ENCODE measurements at regions not wholly inside any gene's neighbourhood (a gene's known extent, or its start where the extent isn't known, plus 50 kb on each side); places are given as distances from the start of the nearest gene placed in this dataset.

- no peak for DNase-seq
Measured at GRCh38 chr15:31557899-31558298, 231.3 kb downstream of the KLF13 start.

GRCh38 chr15:31558840-31559239, 232.2 kb downstream of the KLF13 start:
- no peak for DNase-seq

DNA sequence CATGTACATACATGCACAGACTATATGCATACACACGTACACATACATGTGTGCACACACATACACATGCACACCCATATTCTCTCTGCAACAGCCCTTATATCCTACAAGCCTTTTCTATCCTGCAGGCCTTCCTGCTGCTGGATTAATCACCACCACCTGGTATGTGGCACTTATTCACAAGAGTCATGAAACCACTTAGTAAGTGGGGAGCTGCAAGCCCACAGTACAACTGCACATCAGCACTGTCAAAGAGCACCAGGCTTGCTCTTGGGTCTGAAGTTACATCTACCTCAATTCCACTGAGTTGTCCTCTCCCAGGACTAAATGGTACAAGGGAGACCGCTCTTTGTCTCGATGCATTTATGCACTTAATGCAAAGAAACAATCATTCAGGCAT, 233.2 kb downstream of the KLF13 start:
- no peak for DNase-seq

DNA sequence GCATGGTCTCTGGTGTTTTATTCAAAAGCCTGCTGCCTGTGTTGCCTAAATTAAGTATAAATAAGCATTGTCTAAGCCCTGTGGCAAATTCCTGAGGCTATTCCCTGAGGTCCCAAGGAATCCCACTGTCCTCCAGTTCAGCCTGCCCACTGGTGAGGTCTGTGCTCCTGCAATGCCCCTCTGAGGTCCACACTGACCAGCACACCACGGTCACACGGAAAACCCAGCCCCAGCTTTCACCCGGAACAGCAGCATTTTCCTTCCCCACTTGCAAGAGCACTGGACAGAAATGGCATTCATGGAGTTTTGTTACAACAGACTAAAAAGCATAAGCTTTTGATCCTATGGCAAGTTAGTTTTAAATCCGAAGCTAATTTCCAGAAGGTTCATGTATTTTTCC, 234.0 kb downstream of the KLF13 start:
- DNase-seq, result no peak

DNA sequence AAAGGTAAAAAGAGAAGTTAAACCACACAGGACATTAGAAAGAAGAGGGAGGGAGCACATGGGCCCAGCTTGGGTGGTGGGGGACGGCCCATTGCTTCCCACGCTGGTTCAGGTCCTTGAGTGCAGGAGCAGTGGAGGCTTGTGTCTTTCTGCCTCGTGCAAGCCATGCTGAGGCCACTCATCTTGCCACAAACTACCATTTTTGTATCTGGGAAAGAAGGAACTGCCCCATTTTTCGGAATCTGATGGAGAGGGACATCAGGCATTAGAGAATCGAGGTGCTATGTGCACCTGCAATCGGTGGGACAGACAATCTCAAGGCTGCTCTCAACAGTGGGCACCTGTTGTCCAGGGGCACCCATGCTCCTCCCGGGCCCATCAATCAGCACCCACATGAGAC, 234.5 kb downstream of the KLF13 start:
- DNase-seq, result no peak

DNA sequence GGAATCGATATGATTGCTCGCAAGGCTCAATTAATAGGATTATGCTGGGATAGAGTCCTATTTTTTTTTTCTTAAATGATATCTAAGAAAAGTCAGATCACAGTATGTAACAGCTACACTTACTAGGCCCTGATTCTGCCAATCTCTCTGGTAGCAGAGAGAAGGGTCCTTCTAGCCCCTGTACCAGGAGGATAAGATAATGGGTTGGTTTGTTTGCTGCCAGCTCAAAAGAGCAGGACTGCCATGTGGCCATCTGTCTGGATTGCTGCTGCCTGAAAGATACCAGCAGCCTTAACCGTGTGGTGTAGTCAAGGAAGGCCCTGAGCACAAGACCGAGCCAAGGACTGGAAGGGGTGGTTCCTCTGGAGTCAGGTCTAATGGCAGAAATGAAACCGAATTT, 236.4 kb downstream of the KLF13 start:
- DNase-seq, result no peak

DNA sequence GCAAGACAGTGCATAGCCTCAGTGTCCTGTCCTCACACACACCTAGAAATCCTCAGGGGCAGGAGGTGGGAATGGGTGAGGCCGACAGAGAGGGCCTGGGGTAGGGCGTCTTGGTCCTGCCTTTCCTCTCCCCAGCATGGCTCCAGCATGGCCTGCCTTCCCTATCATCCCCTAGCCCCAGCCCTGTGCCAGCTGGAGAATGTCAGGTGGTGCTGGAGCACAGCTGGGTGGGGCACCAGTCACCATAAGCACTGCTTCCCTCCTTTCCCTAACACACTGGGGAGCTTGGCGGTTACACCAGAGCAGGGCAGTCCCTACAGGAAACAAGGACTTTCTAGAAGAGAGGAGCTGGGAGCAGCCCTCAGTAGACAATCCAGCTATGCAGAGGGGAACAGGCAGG, 236.8 kb downstream of the KLF13 start:
- DNase-seq, result no peak

GRCh38 chr15:31567861-31568260, 241.2 kb downstream of the KLF13 start:
- DNase-seq, result no peak

DNA sequence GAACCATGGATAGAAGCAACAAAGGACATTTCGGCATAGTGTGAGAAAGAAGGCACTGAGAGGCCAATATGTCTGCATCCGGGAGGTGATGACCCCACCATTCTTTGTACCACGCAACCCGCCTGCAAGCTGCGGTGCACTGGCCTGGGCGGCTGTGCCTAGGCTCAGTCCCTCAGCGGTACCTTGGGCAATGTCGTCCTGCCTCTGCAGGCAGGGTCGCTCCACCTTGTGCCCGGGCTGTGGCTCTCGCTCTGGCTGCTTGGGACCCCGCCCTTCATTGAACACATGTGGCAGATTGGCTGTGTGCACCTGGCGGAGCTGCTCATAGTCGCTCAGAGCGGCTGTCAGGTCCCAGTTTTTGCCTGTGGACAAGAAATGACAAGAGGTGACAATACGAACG, 243.2 kb downstream of the KLF13 start:
- no peak for DNase-seq

DNA sequence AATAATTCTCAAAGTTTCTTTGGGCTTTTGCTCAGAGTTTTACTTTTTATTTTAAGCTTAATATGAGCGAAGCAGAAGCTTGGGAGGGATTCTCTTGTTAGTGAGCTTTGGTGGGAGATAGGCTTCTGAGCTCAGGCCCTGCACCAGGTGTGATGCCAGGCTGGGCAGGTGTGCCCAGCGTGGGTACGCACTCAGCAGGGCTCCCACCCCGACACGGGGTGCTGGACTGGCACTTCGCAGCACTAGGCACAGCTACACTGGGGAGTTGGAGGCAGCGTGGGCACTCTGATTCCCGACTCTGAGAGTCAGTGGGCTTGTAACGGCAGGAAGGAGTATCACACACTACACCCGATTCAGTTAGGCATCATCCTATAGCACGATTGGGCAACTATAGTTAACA, 244.0 kb downstream of the KLF13 start:
- no peak for DNase-seq

GRCh38 chr15:31571676-31572075, 245.0 kb downstream of the KLF13 start:
- DNase-seq, result no peak

- no peak for DNase-seq
Measured at GRCh38 chr15:31573759-31574158, 247.1 kb downstream of the KLF13 start.

DNA sequence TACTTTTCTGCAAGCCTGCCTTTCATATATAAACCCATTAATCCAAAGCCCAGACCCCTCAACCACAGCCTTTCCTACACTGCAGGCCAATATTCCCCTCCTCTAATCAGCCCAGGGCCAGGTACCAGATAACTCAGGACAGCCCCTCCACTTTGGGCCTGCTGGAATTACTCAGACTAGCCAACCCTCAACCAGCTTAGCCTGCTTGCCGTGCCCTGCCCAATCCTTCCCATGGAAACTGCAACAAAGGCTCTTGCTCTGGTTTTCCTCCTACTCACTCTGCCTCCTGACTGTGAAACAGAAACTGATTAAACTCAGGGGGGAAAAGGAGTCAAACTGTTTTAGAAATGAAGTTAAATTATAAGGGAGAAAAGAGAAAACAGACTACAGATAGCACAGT, 248.1 kb downstream of the KLF13 start:
- no peak for DNase-seq

DNA sequence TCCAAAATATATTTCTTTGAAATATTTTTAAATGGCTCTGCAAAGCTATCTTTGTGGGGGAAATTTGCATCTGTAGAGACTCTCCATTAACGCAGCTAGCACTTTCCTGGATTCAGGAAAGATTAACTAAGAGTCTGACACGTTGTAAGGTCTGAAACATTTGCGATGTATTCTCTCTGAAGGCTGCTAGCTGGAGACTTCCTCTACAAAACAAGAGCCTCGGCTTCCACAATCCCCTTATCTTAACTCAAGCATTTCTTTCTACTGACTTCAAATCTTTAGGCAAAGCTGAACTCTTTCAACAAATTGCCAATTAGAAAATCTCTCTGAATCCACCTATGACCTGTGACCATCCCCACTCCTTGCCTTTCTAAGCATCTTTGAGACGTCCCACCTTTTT, 250.5 kb downstream of the KLF13 start:
- DNase-seq, result no peak

GRCh38 chr15:31579282-31579681, 252.6 kb downstream of the KLF13 start:
- no peak for DNase-seq

GRCh38 chr15:31579976-31580375, 253.3 kb downstream of the KLF13 start:
- no peak for DNase-seq

DNA sequence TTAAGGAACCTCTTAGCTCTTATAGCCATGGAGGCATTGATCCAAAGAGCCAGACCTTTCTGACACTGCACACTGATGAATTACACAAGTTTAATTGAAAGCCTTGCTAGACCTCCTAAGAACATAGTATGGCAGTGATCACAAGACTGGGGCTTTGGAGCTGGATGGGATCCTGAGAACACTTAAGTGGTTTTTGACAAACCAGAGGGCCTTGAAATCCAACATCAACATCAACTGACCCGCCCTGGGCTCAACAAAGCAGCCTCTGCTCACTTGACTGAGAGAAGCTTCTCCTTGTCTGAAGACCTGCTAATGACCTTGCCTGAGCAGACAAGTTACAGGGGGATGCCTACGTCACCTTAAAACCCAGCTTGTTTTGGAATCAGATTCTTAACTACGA, 257.6 kb downstream of the KLF13 start:
- no peak for DNase-seq

DNA sequence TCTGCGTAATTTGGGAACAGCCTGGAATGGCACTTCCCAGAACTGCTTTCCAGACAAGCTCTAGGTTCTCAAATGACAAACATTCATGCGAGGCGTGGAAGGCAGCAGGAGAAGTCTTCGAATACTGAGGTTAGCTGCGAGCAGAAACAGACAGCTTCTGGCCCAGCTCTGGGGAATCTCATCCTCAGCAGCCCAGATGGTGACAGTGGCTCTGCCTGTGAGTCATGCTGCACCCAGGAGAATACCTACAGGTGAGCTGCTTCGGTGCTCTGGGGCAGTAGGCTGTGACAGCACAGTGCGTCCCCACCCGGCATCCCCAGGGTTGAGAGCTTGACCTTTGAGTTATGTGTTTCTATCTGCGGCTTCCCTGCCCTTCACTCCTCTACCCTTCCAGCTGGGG, 258.6 kb downstream of the KLF13 start:
- no peak for DNase-seq

DNA sequence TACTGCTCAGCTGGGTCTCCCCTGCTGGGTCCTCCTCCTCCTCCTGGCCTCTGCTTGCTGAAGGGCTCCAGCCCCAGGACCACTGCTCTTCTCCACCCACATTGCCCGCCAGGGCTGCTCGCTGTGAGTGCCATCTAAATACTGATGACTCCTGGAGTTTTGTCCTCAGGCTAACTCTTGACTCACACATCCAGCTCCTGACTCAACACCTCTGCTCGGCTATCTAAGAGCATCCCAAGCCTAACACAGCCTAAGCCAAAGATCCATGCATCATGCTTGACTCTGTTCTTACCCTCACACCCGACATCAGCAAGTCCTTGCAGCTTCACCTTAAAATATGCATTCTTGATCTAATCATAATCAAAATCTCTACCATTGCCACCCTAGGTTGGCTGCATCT, 260.2 kb downstream of the KLF13 start:
- DNase-seq, result no peak

- no peak for DNase-seq
Measured at GRCh38 chr15:31587583-31587982, 260.9 kb downstream of the KLF13 start.

DNA sequence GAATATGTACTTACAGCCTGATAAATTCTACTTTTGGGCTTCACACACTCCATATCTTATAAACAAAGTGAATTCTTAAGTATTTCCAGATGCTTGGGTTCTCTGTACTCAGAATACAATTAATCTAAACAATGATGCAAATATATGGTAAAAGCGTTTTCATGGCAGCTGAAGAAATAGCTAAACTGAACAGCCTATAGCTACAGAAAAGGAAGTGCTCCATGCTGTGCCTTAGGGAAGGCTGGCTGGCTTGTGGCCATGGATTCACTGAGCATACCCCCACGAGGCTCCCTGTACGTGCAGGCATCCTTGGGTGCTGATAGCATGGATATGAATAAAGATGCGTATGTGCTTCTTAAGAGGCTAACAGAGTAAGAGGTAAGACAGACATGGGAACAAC, 264.0 kb downstream of the KLF13 start:
- no peak for DNase-seq

DNA sequence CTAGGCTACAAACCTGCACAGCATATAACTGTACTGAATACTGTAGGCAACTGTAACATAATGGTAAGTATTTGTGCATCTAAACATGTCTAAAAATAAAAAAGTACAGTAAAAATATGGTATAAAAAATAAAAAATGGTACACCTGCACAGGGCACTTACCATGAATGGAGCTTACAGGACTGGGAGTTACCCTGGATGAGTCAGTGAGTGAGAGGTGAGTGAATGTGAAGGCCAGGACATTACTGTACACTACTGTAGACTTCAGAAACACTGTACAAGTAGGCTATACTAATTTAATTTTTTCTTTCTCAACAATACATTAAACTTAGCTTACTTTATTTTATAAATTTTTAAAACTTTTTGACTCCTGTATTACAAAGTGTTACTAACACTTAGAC, 265.3 kb downstream of the KLF13 start:
- no peak for DNase-seq

GRCh38 chr15:31597466-31597865, 270.8 kb downstream of the KLF13 start:
- no peak for DNase-seq

- no peak for DNase-seq
Measured at GRCh38 chr15:31598620-31599019, 272.0 kb downstream of the KLF13 start.

- no peak for DNase-seq
Measured at GRCh38 chr15:31605467-31605931, 278.9 kb downstream of the KLF13 start.

DNA sequence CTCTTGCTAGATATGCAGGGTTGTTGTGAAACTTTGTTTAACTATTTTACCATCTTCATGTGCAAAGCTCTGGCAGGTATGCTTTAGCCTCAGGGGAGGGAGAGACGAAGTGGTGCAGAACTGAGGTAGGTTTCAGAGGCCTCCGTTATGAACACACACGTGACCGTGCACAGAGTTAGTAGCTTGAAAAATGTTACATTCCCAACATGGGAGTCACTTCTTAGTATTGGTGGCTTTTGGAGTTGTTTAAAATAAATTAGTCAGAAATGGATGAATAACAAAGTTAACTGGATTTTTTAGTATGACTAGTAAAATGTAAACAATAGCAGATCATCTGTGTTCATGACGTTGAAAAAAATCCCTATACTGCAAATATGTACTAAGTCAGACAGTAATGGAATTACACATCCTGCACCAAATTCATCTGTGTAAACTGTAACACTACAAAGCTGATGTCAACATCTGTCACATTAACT, 279.6 kb downstream of the KLF13 start:
- DNase-seq, result no peak

Measured in KG1 (cell line).